ENCODE measurements at regions not wholly inside any gene's neighbourhood (a gene's known extent, or its start where the extent isn't known, plus 50 kb on each side); places are given as distances from the start of the nearest gene placed in this dataset.

DNA sequence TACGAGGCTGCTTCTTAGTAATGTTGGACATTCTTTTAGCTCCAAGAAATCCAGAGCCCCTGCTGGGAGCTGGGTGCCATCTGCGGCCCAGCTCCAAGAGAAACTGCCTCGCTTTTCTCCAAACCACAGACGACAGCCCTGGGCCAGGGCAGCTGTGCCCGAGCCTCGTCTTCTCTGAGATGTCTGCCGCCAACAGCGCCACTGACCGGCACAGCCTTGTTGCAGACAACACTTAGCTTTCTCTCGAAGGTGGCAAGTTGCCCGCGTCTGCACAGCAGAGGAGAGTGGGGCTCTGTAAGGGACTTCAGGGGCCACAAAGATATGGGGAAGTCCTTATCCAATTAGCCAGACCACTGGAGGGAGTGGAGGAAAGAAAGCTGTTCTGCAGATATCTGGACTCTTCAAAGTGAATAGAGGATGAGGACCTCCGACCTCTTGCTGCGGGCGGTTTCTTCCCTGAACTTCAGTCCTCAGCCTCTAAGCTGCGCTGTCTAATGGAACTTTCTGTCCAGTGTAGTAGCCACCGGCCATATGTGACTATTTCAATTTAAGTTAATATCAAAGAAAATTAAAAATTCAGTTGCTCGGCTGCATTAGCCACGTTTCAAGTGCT, 63.9 kb upstream of the DISP3 start:
- DNase-seq: peak; percentile 18

DNA sequence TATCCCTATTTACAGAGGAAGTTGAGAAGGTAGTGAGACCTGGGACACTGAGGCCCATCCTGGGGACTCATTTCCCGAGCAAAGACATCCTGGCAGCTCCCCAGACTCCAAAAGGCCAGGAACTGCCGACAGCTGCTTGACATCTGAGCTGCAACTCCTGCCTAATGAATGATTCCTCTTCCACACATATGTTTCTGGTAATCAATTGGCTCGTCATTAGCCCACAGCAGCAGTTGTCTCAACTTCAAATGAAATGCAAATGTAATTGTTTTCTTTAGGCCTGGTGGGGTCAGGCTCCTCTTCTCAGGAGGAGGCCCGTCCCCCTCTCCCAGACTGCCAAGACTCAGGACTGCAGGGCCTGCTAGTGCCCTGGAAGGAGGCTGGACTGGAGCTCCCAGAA, 61.8 kb upstream of the DISP3 start:
- peak; percentile 71 for DNase-seq

DNA sequence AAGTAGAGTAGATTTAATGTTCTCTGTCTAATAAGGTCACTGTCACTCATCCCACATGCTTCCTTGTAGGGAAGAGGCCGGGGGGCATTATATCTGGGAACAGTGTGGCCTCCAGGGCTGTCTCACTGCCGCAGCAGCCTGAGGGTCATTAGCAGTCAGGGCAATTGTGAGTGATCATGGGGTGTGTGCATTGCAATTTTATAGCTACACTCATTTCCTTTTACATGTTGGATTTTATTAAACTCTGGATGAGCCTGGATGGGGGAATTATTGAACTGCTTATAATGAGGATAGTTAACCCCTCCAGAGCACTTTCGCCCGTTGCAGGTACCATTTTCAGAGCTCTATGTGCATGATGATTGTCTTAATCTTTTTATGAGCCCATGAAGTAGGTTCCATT, 60.9 kb upstream of the DISP3 start:
- no peak for DNase-seq

DNA sequence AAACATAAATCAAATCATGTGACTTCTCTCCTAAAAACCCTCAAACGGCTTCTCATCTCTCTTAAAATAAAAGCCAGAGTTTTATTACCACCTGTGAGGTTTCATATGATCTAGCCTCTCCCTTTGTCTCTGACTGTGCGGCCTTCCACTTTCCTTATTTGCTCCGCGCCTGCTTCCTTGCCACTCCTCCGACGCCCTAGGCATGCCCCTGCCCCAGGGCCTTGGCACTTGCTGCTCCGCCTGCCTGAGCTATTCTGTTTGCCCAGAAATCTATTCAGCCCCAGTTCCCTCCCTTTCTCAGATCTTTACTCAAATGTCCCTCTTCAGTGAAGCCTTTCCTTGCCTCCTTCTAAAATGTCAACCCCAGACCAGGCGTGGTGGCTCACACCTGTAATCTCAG, 57.5 kb upstream of the DISP3 start:
- no peak for DNase-seq

DNA sequence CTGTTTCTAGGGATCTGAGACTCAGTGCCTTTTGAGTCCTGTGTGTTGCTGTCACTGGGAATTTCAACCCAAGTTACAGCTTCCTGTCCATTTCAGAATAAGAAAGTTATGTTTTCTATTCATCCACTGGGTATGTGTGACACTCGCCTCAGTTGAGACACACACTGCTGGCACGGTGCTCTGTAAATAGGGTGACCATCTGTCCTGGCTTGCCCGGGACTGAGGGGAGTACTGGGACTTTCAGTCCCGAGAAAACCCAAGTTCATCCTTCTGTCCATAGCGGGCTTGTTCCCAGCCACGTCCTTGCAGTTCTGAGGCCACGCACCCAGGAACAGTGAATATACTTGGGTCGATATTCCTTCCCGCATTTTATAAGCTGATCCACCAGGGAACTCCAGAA, 56.3 kb upstream of the DISP3 start:
- DNase-seq: no peak

DNA sequence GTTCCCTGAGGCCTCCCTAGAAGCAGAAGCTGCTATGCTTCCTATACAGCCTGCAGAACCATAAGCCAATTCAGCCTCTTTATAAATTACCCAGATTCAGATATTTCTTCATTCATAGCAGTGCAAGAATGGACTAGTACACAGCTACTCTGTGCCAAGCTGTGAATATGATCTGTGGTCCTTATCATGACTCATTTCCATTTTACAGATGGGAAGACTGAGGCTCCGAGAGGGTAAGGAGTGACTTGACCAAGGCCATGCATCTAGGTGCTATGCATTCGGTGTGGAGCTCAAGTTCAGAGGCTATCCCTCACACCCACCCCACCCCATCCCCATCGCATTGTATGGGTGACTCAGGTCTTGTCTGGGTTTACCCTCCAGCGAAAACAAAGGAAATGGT, 52.3 kb upstream of the DISP3 start:
- DNase-seq: no peak

DNA sequence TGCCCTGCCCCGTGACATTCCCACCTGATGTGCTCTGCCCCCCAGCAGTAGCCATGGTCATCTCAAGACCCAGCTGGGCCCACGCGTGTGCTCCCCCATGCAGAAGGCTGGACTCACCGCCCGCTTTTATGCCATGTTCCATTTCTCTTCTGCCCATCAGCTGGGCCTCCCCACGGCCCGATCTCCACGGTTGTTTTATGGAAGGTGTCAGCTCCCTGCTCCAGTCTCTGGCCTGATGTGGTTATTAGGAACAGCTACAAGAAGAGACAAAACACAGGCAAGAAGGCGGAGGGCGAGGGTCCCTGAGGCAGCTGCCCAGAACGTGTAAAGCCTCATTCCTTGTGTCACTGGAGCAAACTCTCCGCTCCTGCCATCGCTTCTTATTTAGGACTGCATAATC, 50.2 kb upstream of the DISP3 start:
- DNase-seq: no peak
